ENCODE measurements at regions not wholly inside any gene's neighbourhood (a gene's known extent, or its start where the extent isn't known, plus 50 kb on each side); places are given as distances from the start of the nearest gene placed in this dataset.
"Not testable (repeated sequence)": the region's sequence is repeated elsewhere in the genome, so short reads cannot be mapped to it uniquely, and the experiment has no call there.

DNA sequence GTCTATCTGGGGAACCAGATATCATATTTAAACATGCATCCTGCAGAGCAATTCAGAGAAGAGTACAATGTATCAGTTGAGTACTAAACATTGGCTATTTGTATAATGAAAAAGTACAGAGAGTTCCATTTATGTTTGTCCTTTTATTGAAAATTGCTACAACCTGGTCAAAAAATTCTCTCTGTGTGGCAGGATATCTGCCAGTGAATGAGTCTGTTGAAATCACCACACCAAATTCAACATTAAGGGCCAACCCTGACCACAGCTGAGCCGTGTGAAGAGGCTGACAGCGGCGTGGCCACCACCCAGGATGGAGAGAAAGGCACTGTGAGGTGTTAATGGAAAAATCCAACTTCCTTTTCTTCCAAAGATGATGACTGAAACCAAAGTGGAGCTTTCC is 422.7 kb upstream of the PIK3R1 start:
- no peaks in the 10 kb centered on the region for H3K36me3 Mint-ChIP-seq (ENCODE audit: low read depth)
- no peaks in the 10 kb centered on the region for H3K9me3 Mint-ChIP-seq
- no peak for TF ChIP-seq CTCF (IDR thresholded peaks at IDR 0.05; ENCODE audit: unreplicated experiment in 3 of 3)
- H3K4me3 Mint-ChIP-seq, result no peak overlapping the region
- H3K27ac Mint-ChIP-seq, result no peak overlapping the region
- H3K4me1 Mint-ChIP-seq, result peaks cover 6% of the 10 kb centered on the region
- no peaks in the 10 kb centered on the region for H3K27me3 Mint-ChIP-seq (ENCODE audit: low read depth)

DNA sequence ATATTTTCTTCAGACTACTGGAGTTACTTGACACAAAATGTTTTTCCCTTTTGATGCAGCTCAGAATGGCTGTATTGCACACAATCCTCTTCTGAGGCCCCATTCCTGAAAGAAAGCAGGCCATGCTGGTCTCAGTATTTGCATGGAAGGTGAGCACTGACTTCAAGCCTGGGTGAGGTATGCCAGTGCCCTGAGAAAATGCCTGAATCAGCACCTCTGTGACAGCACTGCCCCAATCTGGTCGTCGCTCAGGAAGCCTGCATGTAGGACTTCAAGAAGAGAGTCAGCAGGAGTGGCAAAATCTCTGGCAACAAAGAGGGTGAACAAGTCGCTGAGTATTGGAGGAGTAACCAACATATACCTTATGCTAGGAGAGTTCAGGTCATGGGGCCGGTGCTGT is 425.2 kb upstream of the PIK3R1 start:
- Mint-ChIP-seq H3K36me3 (ENCODE audit: low read depth) (no peaks in the 10 kb centered on the region), H3K9me3 (peaks cover 2% of the 10 kb centered on the region), H3K27ac (no peak overlapping the region), H3K27me3 (ENCODE audit: low read depth) (no peaks in the 10 kb centered on the region), H3K4me1 (peaks cover 6% of the 10 kb centered on the region), H3K4me3 (no peak overlapping the region)
- no peak for TF ChIP-seq CTCF (IDR thresholded peaks at IDR 0.05; ENCODE audit: unreplicated experiment in 3 of 3)

GRCh38 chr5:67779893-67780623 is 435.5 kb upstream of the PIK3R1 start:
- H3K27me3 Mint-ChIP-seq (ENCODE audit: low read depth); H3K36me3 Mint-ChIP-seq (ENCODE audit: low read depth); H3K4me3 Mint-ChIP-seq; H3K27ac Mint-ChIP-seq; H3K4me1 Mint-ChIP-seq: not testable (repeated sequence)
- peaks cover 42% of the 10 kb centered on the region for H3K9me3 Mint-ChIP-seq

GRCh38 chr5:67774786-67775185 is 440.8 kb upstream of the PIK3R1 start:
- TF ChIP-seq CTCF (IDR thresholded peaks at IDR 0.05; ENCODE audit: unreplicated experiment in 3 of 3), result no peak

DNA sequence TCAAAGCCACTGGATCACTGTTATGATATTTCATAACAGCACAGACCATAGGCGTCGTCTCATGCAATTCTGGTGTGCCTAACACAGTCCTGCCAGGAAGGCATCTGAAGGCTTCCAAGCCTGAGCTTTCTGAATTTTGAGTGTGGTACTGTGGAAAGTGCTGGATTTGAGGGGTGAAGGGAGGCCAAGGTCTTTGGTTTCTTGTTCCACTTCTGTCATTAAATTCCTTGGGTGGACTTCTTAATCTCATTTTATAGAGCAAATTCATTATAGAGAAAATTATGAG is 441.3 kb upstream of the PIK3R1 start:
- H3K27me3 Mint-ChIP-seq (ENCODE audit: low read depth), result no peaks in the 10 kb centered on the region
- peaks cover 15% of the 10 kb centered on the region for H3K9me3 Mint-ChIP-seq
- no peak overlapping the region for H3K4me3 Mint-ChIP-seq
- H3K36me3 Mint-ChIP-seq (ENCODE audit: low read depth), result no peaks in the 10 kb centered on the region
- peaks cover 21% of the 10 kb centered on the region for H3K4me1 Mint-ChIP-seq
- no peak for TF ChIP-seq CTCF (IDR thresholded peaks at IDR 0.05; ENCODE audit: unreplicated experiment in 3 of 3)
- no peak overlapping the region for H3K27ac Mint-ChIP-seq

More at GRCh38 chr5:67774786-67775185, 440.8 kb upstream of the PIK3R1 start:
- H3K4me1 Mint-ChIP-seq, result peaks cover 17% of the 10 kb centered on the region
- peaks cover 2% of the 10 kb centered on the region for H3K36me3 Mint-ChIP-seq (ENCODE audit: low read depth)
- no peaks in the 10 kb centered on the region for H3K27me3 Mint-ChIP-seq (ENCODE audit: low read depth)
- H3K4me3 Mint-ChIP-seq, result no peak overlapping the region
- H3K9me3 Mint-ChIP-seq, result peaks cover 18% of the 10 kb centered on the region
- H3K27ac Mint-ChIP-seq, result peak overlapping the region in 1 of 3 experiments; percentile 21

DNA sequence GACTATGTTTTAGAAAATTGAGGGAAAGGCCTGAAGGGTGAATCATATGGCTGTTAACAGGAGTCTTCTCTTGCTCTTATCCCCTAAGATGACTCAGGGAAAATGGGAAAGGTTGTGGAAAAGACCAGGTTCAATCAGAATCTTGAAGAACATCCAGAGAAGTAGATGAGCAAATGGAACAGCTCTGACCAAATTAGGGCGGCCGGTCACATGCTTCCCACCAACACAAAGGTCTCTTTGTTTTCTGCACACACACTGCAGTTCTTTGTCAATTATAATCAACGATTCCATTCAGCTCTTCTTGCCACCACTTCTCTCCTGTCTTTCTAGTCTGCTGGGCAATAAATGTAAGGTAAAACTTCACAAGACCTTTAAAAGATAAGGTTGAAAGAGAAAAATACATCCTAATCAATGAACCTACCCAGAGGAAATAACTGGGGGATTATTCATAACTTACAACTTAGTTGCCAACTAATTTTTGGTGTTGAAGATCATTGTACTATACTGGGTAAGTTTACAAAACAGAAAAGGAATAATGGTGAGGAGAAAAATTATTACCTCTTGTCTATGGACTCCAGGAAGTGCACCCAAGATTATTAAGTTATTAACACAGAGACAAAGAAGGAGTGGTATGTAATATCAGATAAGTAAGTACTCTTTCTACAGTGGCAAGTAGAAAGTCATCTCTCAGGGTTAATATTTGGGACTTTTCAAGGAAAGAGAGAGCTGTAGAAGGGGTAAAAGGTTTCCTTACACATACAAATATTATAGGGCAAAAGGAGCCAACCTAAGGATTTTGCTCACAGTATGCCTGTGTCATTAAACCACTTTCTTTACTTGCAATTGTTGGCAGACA is 441.9 kb upstream of the PIK3R1 start:
- peaks cover 15% of the 10 kb centered on the region for H3K9me3 Mint-ChIP-seq
- peaks cover 21% of the 10 kb centered on the region for H3K4me1 Mint-ChIP-seq
- H3K27ac Mint-ChIP-seq, result peak overlapping the region in 1 of 3 experiments; percentile 10
- H3K36me3 Mint-ChIP-seq (ENCODE audit: low read depth), result no peaks in the 10 kb centered on the region
- TF ChIP-seq CTCF (IDR thresholded peaks at IDR 0.05; ENCODE audit: unreplicated experiment in 3 of 3), result no peak
- H3K27me3 Mint-ChIP-seq (ENCODE audit: low read depth), result no peaks in the 10 kb centered on the region
- no peak overlapping the region for H3K4me3 Mint-ChIP-seq

Data from nephron (organoid).